Cardiac muscle cell (in vitro differentiated cells and primary cell): ENCODE measurements at regions not wholly inside any gene's neighbourhood (a gene's known extent, or its start where the extent isn't known, plus 50 kb on each side); places are given as distances from the start of the nearest gene placed in this dataset.
A peak's percentile ranks its signal among the peaks of the same experiment; 100 is the strongest.

ENCODE experiments used
- DNase-seq, 2 donors: peaks; one replicate each; pipeline versions ENCODE4 v3.0.0 to v3.0.0-alpha.2; 2010 to 2017; ENCODE audit warnings: low read depth in 1 of 2, low spot score in 1 of 2
- H3K27ac ChIP-seq: fragments of 200-600 bp; sonication (generic); 2 replicates; pipeline ENCODE4 v1.5.1; 2016
- H3K27me3 ChIP-seq: fragments of 200-600 bp; sonication (generic); 2 replicates; pipeline ENCODE4 v1.6.0; 2016; ENCODE audit warnings: control low read depth
- H3K36me3 ChIP-seq: fragments of 200-600 bp; sonication (generic); 2 replicates; pipeline ENCODE4 v1.5.1; 2016; ENCODE audit warnings: control low read depth
- H3K4me1 ChIP-seq: fragments of 200-600 bp; sonication (generic); 2 replicates; pipeline ENCODE4 v1.8.1; 2017; ENCODE audit warnings: low read depth, mild to moderate bottlenecking, mixed run types
- H3K4me3 ChIP-seq: fragments of 200-600 bp; sonication (generic); 2 replicates; pipeline ENCODE4 v1.5.1; 2016; ENCODE audit warnings: mild to moderate bottlenecking
- H3K9me3 ChIP-seq: fragments of 200-600 bp; sonication (generic); 2 replicates; pipeline ENCODE4 v1.5.1; 2017; ENCODE audit warnings: low read depth, mild to moderate bottlenecking, control low read depth
- TF ChIP-seq, protein P1 (sequence below): IDR thresholded peaks from 2 replicates; pipeline ENCODE4 v1.5.1; 2012; ENCODE audit warnings: low read depth, mild to moderate bottlenecking, low read length

DNA sequence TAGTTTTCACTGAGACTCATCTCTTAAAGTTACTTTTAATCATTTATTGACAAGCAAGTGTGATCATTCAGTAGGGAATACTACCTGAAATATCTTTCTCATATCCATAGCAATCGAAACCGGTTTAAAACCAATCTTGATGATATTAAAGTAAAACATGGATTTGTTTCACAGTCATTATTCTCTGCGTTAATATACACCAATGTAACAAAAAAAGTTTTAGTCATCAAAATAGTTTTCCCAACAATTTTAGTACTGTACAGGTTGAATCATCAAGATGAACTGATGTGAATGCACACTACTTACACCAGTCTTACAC, 137.0 kb upstream of the KRAS start:
- DNase-seq, result no peak
- Histone ChIP-seq H3K4me3 (no peak overlapping the region), H3K4me1 (no peaks in the 10 kb centered on the region), H3K9me3 (no peaks in the 10 kb centered on the region), H3K27ac (no peak overlapping the region), H3K27me3 (no peaks in the 10 kb centered on the region), H3K36me3 (no peaks in the 10 kb centered on the region)
- TF ChIP-seq, protein P1, sequence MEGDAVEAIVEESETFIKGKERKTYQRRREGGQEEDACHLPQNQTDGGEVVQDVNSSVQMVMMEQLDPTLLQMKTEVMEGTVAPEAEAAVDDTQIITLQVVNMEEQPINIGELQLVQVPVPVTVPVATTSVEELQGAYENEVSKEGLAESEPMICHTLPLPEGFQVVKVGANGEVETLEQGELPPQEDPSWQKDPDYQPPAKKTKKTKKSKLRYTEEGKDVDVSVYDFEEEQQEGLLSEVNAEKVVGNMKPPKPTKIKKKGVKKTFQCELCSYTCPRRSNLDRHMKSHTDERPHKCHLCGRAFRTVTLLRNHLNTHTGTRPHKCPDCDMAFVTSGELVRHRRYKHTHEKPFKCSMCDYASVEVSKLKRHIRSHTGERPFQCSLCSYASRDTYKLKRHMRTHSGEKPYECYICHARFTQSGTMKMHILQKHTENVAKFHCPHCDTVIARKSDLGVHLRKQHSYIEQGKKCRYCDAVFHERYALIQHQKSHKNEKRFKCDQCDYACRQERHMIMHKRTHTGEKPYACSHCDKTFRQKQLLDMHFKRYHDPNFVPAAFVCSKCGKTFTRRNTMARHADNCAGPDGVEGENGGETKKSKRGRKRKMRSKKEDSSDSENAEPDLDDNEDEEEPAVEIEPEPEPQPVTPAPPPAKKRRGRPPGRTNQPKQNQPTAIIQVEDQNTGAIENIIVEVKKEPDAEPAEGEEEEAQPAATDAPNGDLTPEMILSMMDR, result no peak

- Histone ChIP-seq H3K27ac (peak overlapping the region; percentile 97), H3K4me1 (no peaks in the 10 kb centered on the region), H3K9me3 (no peaks in the 10 kb centered on the region), H3K27me3 (no peaks in the 10 kb centered on the region), H3K36me3 (no peaks in the 10 kb centered on the region), H3K4me3 (peak overlapping the region; percentile 56)
- TF ChIP-seq, protein P1, result peak; percentile 85
- DNase-seq, result peak; percentile 92 to 93
Observed at GRCh38 chr12:25386831-25387731, 136.4 kb upstream of the KRAS start.

- peak overlapping the region; percentile 97 for H3K27ac ChIP-seq
- TF ChIP-seq, protein P1, result no peak
Observed at GRCh38 chr12:25384893-25385248, 134.1 kb upstream of the KRAS start.

DNA sequence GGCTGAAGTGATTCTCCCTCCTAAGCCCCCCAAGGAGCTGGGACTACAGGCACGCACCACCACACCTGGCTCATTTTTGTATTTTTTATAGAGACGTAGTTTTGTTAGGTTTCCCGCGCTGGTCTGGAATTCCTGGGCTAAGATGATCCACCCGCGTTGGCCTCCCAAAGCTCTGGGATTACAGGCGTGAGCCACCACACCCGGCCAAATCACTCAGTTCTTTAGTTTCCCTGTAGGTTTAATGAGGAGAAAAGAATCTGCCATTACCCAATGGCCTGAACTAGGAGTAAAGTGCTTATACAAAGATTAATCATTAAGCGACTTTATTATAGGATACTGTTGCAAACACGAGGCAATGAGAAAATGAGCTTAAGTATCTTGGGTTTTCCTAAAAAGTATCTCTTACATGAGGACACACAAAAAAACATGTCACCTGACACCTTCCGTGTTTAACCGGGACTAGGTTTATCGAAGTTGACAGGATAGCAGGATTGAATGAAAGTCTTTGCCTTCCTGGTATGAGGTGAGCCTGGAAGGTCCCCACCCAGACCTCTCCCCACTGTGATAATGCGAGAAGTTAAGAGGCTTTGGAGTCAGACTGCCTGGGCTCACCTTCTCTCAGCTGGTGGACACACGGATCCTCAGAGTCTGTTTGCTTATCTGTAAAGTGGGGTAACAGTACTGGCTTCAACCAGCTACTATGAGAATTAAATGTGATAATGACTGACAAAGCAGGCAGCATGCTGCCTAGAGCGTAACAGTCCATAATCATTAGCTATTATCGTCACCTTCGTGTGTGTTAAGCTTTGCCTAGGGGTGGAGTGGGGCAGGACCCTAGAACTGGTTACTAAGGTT, 133.5 kb upstream of the KRAS start:
- H3K4me1 ChIP-seq, result no peaks in the 10 kb centered on the region
- TF ChIP-seq, protein P1, result no peak
- H3K9me3 ChIP-seq, result no peaks in the 10 kb centered on the region
- no peaks in the 10 kb centered on the region for H3K27me3 ChIP-seq
- H3K36me3 ChIP-seq, result no peaks in the 10 kb centered on the region
- peak in 1 of 2 donors; percentile 2 for DNase-seq
- H3K27ac ChIP-seq, result peak overlapping the region; percentile 97
- no peak overlapping the region for H3K4me3 ChIP-seq

More at GRCh38 chr12:25384893-25385248, 134.1 kb upstream of the KRAS start:
- DNase-seq, result peak in 1 of 2 donors; percentile 55
- no peaks in the 10 kb centered on the region for H3K27me3 ChIP-seq
- H3K4me1 ChIP-seq, result no peaks in the 10 kb centered on the region
- peak overlapping the region; percentile 56 for H3K4me3 ChIP-seq
- H3K36me3 ChIP-seq, result no peaks in the 10 kb centered on the region
- no peaks in the 10 kb centered on the region for H3K9me3 ChIP-seq

- Histone ChIP-seq H3K27ac (no peak overlapping the region), H3K9me3 (no peaks in the 10 kb centered on the region), H3K4me1 (no peaks in the 10 kb centered on the region), H3K36me3 (no peaks in the 10 kb centered on the region), H3K27me3 (no peaks in the 10 kb centered on the region), H3K4me3 (no peak overlapping the region)
- no peak for DNase-seq
- TF ChIP-seq, protein P1, result no peak
Observed at GRCh38 chr12:25382311-25383106, 131.8 kb upstream of the KRAS start.
